HG02973 (cell line): ENCODE measurements at regions not wholly inside any gene's neighbourhood (a gene's known extent, or its start where the extent isn't known, plus 50 kb on each side); places are given as distances from the start of the nearest gene placed in this dataset.

Experiments
- ATAC-seq: cut with Tn5 transposase; IDR thresholded peaks from one replicate; pipeline ENCODE4 v1.9.1; 2021; ENCODE audit warnings: moderate library complexity; ENCODE audit not compliant: unreplicated experiment

DNA sequence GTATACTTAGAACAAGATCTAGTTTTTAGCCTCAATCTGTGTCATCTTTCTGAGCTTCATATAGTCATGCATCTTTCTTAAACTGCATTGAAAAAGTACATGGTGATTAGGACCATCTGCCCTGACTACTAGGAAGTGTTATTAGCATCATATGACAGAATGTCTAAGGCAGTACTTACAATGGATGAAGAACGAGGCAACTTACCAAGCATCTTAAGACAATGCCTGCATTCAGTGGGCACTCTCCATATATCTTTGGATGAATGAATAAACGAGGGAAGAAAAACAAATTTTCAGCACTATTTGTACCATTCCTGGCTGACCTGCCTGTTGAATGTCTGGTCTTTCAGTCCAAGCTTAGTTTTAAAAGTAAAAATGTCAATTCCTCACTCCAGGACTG, 185.4 kb upstream of the EPHA3 start:
- no peak for ATAC-seq

DNA sequence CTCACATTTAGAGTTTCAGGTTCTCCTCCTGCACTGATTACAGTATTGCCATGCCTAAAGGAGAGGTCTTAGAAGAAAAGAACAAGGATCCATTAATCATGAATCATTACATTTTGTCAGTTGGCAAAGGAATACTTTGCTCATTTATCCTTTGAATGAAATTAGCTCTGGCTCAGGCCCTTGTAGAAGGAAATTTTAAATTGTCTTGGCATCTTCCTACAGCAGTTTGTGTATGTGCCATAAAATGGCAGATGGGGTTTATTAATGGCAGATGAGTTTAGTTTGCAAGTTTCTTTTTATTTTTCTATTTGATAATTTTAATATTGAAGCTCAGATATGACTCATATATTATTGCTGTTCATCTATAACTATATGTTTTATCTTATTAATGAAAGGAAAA, 181.2 kb upstream of the EPHA3 start:
- ATAC-seq: no peak

DNA sequence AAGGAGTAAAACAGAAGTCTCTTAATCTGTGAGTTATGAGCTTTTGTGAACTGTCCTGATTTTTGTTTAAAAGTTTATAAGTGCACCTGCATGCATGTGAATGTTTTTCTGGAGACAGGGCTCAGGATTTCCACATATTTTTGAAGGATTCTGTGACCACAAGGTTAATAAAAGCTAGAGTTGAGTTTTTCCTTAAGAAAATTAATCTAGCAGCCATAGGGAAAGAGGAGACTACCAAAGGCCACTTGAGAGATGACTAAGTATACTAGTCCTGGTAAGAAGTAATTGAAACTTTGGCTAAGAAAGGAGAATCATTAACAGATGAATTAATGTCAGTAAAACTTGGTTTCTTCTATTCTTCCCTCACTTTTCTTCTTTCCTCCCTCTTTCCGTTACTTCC, 176.8 kb upstream of the EPHA3 start:
- ATAC-seq: no peak

DNA sequence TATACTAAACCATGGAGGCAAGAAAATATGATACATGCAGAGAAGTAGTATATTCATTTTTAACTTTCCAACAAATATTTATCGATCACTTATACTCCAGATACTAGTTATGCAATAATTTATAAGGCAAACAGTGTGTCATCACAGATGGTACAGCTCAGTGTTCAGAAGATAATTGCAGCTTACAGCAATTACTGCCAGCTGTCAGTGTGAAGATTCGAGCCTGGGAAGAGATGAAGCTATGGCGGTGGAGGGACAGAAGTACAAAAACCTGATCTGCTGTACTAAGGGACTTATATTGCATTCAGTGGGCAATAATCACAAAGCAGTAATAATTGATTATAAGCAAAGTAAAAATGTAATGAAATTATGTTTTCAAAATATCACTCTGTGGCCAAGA, 170.6 kb upstream of the EPHA3 start:
- no peak for ATAC-seq

DNA sequence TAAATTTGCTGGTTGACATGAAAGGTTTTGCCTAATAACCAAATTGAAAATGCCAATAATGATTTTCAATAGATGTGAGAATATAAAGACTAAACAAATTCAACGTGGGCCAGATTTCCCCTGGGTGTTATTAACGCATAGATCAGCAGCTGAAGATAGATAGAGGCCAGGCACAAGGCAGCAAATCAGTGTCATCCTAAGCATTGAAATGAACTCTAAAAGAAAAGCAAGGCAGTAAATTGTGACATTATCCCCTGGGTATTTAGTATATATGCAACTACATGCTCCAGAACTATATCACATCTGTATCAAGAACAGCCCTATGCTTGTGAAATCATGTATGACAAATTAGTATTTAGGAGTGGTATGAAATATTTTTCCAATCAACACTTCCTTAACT, 167.1 kb upstream of the EPHA3 start:
- ATAC-seq: no peak

DNA sequence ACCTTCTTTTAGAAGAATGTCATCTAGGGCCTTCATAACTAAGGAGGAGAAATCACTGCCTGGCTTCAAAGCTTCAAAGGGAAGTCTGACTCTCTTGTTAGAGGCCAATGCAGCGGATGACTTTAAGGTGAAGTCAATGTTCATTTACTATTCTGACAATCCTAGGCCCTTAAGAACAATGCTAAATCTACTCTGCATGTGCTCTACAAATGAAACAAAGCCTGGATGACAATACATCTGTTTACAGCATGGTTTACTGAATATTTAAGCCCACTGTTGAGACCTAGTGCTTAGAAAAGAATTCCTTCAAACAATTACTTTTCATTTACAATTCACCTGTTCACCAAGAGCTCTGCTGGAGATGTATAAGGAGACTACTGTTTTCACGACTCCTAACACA, 160.4 kb upstream of the EPHA3 start:
- no peak for ATAC-seq

DNA sequence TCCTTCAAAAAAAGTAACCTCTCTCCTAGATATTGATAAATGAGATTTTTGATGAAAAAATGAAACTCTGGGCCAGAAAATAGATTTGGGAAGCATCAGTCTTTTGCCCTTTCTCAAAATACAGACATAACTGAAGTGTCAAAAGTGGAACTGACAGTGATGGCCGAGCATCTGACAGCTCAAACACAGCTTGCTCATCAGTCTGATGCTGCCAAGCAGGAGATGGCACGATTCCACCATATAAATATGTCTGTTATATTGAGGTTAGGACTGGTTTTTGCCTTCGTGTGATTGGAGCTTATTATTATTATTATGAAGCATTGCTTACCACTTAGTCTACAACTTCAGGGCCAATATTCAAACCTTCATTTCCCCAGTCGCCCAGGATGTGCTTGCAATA, 152.6 kb upstream of the EPHA3 start:
- ATAC-seq: no peak

DNA sequence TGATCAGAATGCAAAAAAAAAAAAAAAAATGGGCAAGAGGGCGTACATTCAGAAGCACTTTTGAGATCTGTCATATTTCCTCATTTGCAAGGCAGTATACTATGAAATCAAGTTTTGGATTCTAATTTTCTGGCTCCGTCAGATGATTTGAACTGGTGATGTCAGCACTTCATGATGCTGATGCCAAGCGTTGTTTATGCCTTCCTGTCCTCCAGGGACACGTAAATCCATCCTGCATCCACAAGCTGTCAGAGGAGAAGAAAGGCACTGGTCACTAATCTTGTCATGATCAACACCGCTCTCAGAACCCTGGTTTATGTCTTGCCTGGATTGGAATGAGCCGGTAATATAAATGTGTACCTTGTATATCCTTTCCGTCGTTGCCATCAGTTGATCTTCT, 152.1 kb upstream of the EPHA3 start:
- ATAC-seq: no peak

DNA sequence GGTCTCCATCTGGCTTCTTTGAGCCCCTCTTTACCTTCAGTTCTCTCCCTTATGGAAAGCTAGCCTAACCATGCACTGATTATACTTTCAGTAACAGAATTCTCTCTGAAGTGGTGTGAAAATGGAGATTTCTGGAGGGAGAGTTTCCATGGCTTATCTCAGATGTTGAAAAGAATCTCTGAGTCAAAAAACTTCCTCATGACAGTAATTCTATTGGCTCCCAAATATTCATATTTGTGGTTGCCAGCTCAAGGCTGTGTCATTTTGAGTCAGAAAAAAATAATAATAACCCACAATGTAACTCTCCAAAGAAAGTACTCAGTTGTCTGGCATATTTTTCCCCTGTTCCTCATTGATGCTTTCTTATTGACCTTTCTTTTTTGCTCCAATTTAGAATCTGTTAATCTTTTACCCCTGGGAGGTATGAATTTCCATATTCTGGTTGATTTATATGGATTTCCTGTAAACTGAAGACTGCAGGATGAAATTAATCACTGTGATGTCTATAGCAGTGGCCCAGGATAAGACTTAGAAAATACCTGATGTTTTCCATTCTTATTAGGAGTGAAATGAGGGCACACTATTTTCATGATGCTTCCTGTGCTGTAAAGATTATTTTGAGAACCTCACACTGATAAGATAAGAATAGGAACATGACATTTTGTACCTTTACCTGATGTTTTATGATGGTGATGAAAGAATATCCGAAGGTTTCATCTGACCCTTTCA, 149.5 kb upstream of the EPHA3 start:
- no peak for ATAC-seq

DNA sequence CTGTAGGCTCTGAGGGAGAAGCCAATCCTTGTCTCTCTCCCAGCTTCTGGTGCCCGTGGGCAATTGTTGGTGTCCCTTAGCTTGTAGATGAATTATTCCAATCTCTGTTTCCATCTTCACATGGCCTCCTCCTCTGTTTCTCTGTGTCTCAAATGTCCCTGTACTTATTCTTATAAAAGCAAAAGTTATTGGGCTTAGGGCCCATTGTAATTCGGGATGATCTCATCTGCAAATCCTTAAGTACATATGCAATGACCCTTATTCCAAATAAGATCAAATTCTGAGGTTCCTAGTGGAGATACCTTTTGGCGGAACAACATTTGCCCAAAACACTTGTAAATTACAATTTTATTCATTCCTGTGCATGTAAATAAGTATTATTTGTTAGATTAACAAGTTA, 147.4 kb upstream of the EPHA3 start:
- ATAC-seq: no peak

DNA sequence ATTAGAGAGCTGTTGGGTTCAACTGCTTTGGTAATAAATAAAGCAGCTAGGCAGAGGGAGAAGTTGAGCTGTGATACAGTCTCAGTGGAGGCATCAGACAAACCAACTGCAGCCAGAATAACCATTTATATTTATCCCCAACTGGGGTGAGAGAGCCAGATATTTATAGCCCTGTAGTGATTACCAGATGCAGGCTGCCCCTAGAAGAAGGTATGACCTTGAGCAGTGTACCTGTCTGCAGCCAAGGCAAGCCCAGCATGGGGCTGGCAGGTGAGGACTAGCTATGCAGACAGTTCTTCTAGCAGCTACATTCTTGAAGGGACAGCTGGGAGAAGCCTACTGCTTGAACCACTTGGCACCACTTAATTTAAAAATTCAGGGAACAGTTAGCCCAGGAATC, 144.4 kb upstream of the EPHA3 start:
- no peak for ATAC-seq

DNA sequence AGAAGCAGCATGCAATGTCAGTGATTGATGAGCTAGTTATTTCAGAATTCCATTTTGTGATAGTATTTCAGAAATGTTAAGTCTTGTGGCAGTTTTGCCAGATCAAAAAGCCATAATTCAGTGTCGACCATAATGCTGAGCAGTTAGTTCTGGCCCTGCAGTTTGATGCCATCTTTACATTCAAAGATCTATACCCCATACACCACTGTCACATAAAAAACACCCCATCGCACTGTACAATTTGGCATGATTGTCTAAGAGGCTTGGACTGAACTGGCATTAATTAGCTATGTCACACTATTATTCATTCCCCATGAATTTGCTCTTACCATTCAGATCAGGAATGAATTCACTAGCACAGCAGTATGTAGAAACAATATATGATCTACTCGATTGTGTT, 127.7 kb upstream of the EPHA3 start:
- no peak for ATAC-seq

DNA sequence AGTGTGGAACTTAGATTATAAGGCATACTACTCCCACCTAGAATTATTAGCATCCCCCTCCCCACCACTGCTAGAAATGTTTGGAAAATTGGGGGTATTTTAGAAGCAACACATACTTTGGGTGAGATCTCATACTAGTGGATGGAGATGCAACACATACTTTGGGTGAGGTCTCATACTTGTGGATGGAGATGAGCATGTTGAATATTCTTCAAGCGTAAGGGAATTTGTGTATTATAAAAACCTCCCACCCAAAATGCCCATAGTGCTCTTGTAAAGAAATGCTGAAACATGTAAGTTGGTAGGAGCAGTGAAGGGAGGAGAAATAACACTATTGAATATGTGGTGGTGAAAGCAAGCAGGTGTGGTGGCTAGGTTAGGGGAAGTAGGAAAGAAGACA, 124.0 kb upstream of the EPHA3 start:
- no peak for ATAC-seq

DNA sequence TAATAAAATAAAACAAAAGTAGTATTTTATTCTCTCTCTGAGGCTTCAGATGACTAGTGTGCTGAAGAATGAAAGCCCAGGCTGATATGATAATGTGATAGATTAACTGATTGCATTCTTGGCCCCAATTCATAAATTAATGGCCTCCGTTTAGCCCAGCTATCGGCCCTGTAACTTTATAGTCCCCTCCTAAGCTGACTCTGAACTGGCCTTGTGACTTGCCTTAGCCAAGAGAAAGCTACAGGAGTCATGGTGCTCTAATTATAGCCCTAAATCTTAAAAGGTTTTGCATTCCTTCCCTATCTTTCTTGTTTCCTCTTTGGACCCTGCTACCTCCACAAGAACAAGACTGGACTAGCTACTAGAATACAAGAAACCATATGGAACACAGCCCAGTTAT, 123.2 kb upstream of the EPHA3 start:
- ATAC-seq: no peak

DNA sequence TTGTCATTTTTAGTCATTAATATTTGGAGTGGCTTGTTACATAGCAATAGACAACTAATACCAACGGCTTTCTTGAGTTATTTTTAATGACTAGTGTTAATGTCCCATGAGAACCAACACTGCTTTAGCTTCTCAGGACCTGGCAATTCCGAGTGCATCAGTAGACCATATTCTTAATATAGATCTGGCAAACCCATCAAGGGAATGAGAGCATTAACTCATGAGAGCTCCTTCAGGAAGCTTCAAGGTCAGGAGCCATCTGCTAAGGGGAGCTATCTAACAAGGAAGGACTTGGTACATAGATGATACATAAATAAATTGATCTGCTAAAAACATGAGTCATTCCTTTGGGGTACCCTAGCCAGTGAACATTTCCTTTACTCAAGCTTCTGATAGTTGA, 122.6 kb upstream of the EPHA3 start:
- ATAC-seq: no peak

DNA sequence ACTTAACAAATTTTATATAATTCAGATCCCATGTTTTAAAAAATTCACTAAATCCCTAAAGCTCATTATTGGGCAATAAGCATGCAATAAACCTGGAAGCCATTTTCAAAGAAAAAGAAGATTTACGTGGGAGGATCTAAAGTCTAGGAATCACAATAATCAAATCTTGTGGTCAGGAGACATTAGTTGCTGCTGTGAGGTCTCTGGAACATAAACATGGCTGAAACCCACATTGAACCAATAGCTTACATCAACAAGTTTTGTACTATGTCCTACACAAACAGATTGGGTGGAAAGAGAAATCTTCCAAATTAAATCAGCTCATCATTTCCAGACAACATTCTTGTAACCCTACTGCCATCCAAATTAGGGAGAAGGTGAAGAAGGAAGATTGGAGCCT, 121.9 kb upstream of the EPHA3 start:
- ATAC-seq: no peak

DNA sequence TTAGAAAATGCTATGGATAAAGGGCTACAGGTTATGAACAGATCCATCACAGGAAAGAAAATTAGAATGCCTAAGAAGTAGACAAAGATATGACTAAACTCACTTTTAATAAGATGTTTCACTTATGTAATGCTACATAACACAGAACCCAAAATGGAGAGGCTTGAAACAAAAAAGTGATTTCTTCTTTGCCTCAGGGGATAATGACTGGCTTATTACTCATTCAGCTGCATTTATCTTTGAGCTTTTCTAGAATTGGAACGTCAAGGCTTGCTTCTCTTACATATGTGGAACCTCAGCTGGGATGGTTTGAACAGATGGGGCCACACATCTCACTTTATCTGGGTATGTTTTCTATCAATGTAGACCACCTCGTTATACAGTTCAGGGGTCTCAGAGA, 120.6 kb upstream of the EPHA3 start:
- ATAC-seq: no peak

DNA sequence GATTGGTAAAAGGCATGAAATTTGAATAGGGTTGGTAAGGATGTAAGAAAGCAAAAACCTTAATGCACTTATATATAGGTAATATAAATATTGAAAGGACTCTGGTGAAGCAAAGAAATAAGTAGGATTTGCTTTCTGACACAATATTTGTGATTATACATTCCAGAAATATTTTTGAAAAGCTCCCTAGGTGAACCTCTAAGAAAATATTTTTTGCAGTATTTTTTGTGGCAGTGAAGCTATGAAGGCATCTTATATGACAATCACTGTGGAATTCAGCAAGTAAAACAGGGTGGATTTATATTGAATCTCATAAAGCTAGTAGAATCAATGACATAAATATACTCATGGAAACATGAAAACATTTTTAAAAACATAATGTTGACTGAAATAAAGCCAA, 119.6 kb upstream of the EPHA3 start:
- ATAC-seq: no peak

DNA sequence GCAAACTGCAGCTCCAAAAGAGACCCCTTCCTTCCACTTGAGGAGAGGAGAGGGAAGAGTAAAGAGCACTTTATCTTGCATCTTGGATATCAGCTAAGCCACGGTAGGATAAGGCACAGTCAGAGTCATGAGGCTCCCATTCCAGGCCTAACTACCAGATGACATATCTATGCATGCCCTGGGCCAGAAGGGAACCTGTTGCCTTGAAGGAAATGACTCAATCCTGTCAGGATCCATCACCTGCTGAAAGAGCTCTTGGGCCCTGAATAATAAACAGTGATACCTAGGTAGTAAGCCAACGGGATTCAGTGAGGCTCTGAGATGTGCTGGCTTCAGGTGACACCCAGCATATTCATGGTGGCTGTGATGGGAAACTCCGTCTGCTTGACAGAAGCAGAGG, 118.5 kb upstream of the EPHA3 start:
- ATAC-seq: no peak

DNA sequence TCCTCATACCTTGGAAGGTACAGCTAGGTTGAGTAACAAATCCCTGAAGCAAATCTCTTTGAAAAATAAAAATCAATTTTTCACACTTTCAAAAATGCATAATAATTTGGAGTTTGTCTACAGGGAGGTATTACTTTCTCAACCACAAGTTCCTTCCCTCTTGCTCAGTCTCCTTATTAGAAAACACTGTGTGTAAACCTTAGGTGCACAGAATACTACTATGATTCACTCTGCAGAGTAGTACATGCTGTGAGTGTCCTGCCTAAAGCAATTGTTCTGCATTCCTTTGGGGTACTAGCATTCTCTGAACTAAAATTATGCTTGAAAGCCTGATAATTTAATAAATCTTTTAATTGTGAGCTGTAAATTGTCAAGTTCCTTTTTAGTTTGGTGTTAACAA, 115.9 kb upstream of the EPHA3 start:
- ATAC-seq: no peak

DNA sequence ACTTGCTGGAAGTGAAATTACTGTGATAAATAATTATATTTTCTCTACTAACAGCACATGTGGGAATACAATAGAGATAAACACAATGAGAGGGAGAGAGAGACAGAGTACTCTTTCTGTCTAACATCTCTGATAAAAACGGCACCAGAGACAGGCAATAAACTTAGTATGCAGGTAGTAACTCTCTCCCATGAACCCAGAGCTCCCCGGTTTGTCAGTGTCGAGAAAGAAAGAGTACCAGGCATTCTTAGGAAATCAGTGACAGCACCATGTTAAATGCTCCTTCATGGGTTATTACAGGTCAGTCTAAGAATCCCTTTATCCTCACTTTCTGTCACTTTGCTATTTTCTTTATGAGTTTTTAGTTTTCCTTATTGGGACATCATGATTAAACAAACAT, 110.7 kb upstream of the EPHA3 start:
- no peak for ATAC-seq

DNA sequence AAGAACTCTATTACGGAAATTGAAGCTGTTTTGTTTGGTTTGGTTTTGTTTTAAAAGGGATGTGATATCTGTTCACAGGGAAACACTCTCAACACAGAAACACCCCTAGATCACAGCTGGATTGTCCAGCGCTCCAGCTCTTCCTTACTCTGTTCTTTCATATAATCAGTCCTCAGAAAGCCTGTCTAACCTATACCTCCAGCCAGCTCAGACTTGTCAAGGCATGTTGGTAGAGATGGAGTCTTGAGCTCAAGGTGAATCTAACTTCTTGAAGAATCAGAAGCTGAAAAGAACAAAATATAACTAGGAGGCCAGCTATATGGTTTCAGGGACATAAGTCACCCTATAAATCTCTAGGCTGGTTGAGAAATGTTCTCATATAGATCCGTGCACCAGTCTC, 110.2 kb upstream of the EPHA3 start:
- ATAC-seq: no peak

DNA sequence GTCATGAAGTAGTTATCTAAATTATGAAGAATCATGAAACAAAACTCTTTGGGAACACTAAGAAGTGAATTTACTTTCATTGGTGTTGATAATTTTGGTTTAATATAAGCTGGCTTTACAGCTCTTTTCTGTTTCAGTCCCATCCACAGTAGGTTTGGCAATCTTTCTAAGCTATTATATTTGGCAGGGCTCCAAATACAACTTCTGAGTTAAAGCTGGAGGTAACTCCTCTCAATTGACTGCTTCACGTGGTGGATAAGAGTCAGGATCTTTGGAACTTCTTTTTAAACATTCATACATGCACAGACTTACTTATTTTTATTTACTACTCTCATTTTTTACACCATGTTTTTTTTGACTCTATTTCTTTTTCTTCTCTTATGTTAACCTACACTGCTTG, 106.5 kb upstream of the EPHA3 start:
- no peak for ATAC-seq

DNA sequence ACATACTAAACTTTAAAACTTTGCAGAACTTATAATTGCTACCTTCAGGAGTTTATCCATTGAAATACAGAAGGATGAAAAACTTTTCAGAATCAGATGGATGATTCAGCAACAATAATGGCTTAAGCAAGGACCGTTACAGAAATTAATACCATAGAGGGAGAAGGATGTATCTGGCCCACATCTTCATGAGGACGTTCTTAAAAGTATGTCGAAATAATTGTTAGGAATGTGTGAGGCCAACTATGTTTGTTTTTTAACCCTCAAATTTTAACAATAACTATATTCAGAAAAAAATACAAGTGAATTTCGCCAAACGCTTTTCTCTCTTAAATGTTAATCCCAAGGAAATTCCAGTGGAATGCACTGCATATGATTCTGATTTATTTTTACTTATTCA, 105.2 kb upstream of the EPHA3 start:
- no peak for ATAC-seq
